H1 (cell line): ENCODE measurements at regions not wholly inside any gene's neighbourhood (a gene's known extent, or its start where the extent isn't known, plus 50 kb on each side); places are given as distances from the start of the nearest gene placed in this dataset.

Experiments used
- CTCF ChIA-PET: fragments of 300-600 bp; sonication (Branson Sonifier 250); formaldehyde crosslinking; loops from one replicate; lab custom pipeline; 2021; ENCODE audit not compliant: partially characterized antibody; lab: Charles Lee
- POLR2A ChIA-PET: fragments of 300-600 bp; sonication (Branson Sonifier 250); formaldehyde crosslinking; loops from one replicate; lab custom pipeline; 2021; ENCODE audit warnings: inconsistent platforms; ENCODE audit not compliant: partially characterized antibody; lab: Charles Lee
- DNase-seq, 2 experiments: peaks; one replicate each; pipeline versions ENCODE4 v3.0.0 to v3.0.0-alpha.2; 2010 to 2022; ENCODE audit warnings: low spot score in 2 of 2, low read depth in 1 of 2, mixed read lengths in 1 of 2
- FAIRE-seq: peaks from 2 replicates; lab custom pipeline; 2011; peaks lifted over from hg19 to GRCh38; lab: Jason Lieb, UNC
- H2AFZ ChIP-seq: 2 replicates; pipeline ENCODE4 v1.8.1; 2012; ENCODE audit warnings: low read length, inconsistent platforms
- H2AK5ac ChIP-seq: 2 replicates; pipeline ENCODE4 v1.6.1; 2013; ENCODE audit warnings: low read depth, low read length
- H2BK120ac ChIP-seq: replicated peaks from 2 replicates; pipeline ENCODE3; 2013; ENCODE audit warnings: low read depth, low read length, inconsistent platforms
- H2BK12ac ChIP-seq: 2 replicates; pipeline ENCODE4 v1.6.1; 2013; ENCODE audit warnings: low read depth, low read length
- H2BK15ac ChIP-seq: 2 replicates; pipeline ENCODE4 v1.6.1; 2013; ENCODE audit warnings: low read length
- H2BK20ac ChIP-seq: 2 replicates; pipeline ENCODE4 v1.6.1; 2013; ENCODE audit warnings: low read length
- H2BK5ac ChIP-seq: 2 replicates; pipeline ENCODE4 v1.6.1; 2013; ENCODE audit warnings: low read depth, low read length
- H3K14ac ChIP-seq: 2 replicates; pipeline ENCODE4 v1.6.1; 2013; ENCODE audit warnings: inconsistent platforms; ENCODE audit not compliant: insufficient read length
- H3K18ac ChIP-seq: 2 replicates; pipeline ENCODE4 v1.6.1; 2013; ENCODE audit warnings: low read length; ENCODE audit errors: extremely low read depth
- H3K23ac ChIP-seq: 2 replicates; pipeline ENCODE4 v1.6.1; 2013; ENCODE audit warnings: inconsistent platforms; ENCODE audit not compliant: insufficient read length
- H3K23me2 ChIP-seq: 2 replicates; pipeline ENCODE4 v1.6.1; 2013; ENCODE audit warnings: low read depth, low read length
- H3K27ac ChIP-seq: 2 replicates; pipeline ENCODE4 v1.6.1; 2011; ENCODE audit warnings: low read depth, low read length, inconsistent platforms
- H3K27me3 ChIP-seq, 4 experiments: replicated peaks in 1 of 4; 1 replicate in 1 of 4; 2 replicates in 3 of 4; pipeline versions ENCODE4 v1.6.1 to v1.8.1; 2011 to 2013; ENCODE audit warnings: low read length in 3 of 4, mild to moderate bottlenecking in 3 of 4, inconsistent platforms in 2 of 4, mixed read lengths in 2 of 4, moderate library complexity in 1 of 4; ENCODE audit not compliant: control insufficient read depth in 3 of 4, insufficient read depth in 3 of 4; ENCODE audit errors: extremely low read depth in 1 of 4
- H3K36me3 ChIP-seq, 4 experiments: 2 replicates each; pipeline versions ENCODE4 v1.6.1 to v1.8.1; 2011 to 2013; ENCODE audit warnings: mild to moderate bottlenecking in 4 of 4, low read length in 3 of 4, moderate library complexity in 2 of 4, control low read depth in 1 of 4, inconsistent platforms in 1 of 4; ENCODE audit not compliant: insufficient read depth in 4 of 4, control insufficient read depth in 2 of 4
- H3K4ac ChIP-seq: replicated peaks from 2 replicates; pipeline ENCODE3; 2013; ENCODE audit warnings: low read length, low read depth, mixed read lengths, inconsistent platforms; ENCODE audit not compliant: insufficient read length
- H3K4me1 ChIP-seq, 4 experiments: replicated peaks in 1 of 4; 1 replicate in 1 of 4; 2 replicates in 3 of 4; pipeline versions ENCODE4 v1.6.1 to v1.8.1; 2011 to 2013; ENCODE audit warnings: low read length in 3 of 4, inconsistent platforms in 2 of 4, mixed read lengths in 1 of 4; ENCODE audit not compliant: insufficient read depth in 4 of 4, control insufficient read depth in 3 of 4
- H3K4me2 ChIP-seq, 2 experiments: 2 replicates each; pipeline versions ENCODE4 v1.6.1 to v1.8.1; 2011 to 2013; ENCODE audit warnings: low read depth in 2 of 2, low read length in 2 of 2, control low read depth in 1 of 2, inconsistent platforms in 1 of 2, mild to moderate bottlenecking in 1 of 2; ENCODE audit not compliant: insufficient read depth in 1 of 2
- H3K4me3 ChIP-seq, 4 experiments: fragments of 200-600, 300-600 bp in 1 of 4; sonication (generic), shearing (Covaris generic), sonication (Bioruptor Twin) in 1 of 4; 2 replicates each; pipeline versions ENCODE4 v1.5.1 to v1.8.1; 2011 to 2016; ENCODE audit warnings: low read length in 4 of 4, low read depth in 3 of 4, control low read depth in 2 of 4, inconsistent platforms in 2 of 4, mild to moderate bottlenecking in 2 of 4, mixed read lengths in 1 of 4, moderate library complexity in 1 of 4; ENCODE audit not compliant: insufficient read depth in 2 of 4; ENCODE audit errors: extremely low read depth in 1 of 4
- H3K56ac ChIP-seq: replicated peaks from 2 replicates; pipeline ENCODE3; 2013; ENCODE audit warnings: low read depth, mild to moderate bottlenecking, mixed read lengths, low read length, inconsistent platforms; ENCODE audit not compliant: insufficient read length
- H3K79me1 ChIP-seq: 2 replicates; pipeline ENCODE4 v1.6.1; 2013; ENCODE audit warnings: low read depth, low read length, control low read depth
- H3K79me2 ChIP-seq, 2 experiments: 2 replicates each; pipeline versions ENCODE4 v1.6.1 to v1.8.1; 2012 to 2013; ENCODE audit warnings: low read length in 2 of 2, mild to moderate bottlenecking in 2 of 2, inconsistent platforms in 1 of 2; ENCODE audit not compliant: insufficient read depth in 2 of 2, control insufficient read depth in 1 of 2
- H3K9ac ChIP-seq, 4 experiments: replicated peaks in 1 of 4; 1 replicate in 1 of 4; 2 replicates in 3 of 4; pipeline versions ENCODE4 v1.6.1 to v1.8.1; 2011 to 2013; ENCODE audit warnings: low read depth in 3 of 4, low read length in 3 of 4, control low read depth in 2 of 4, mild to moderate bottlenecking in 2 of 4, moderate library complexity in 2 of 4, inconsistent platforms in 1 of 4; ENCODE audit errors: extremely low read depth in 1 of 4
- H3K9me3 ChIP-seq, 2 experiments: 2 replicates each; pipeline versions ENCODE4 v1.6.1 to v1.8.1; 2012 to 2013; ENCODE audit warnings: mild to moderate bottlenecking in 2 of 2, moderate library complexity in 2 of 2, control low read depth in 1 of 2, inconsistent platforms in 1 of 2, low read depth in 1 of 2, low read length in 1 of 2, mixed read lengths in 1 of 2; ENCODE audit not compliant: insufficient read depth in 2 of 2
- H4K20me1 ChIP-seq, 2 experiments: replicated peaks in 1 of 2; 2 replicates each; pipeline versions ENCODE3 to v1.8.1; 2011 to 2013; ENCODE audit warnings: inconsistent platforms in 2 of 2, low read length in 2 of 2, mild to moderate bottlenecking in 1 of 2; ENCODE audit not compliant: insufficient read depth in 2 of 2, control insufficient read depth in 1 of 2
- H4K5ac ChIP-seq: 2 replicates; pipeline ENCODE4 v1.6.1; 2013; ENCODE audit warnings: low read length, low read depth, mixed read lengths, inconsistent platforms; ENCODE audit not compliant: insufficient read length
- H4K8ac ChIP-seq: 2 replicates; pipeline ENCODE4 v1.8.0; 2013; ENCODE audit warnings: mild to moderate bottlenecking, moderate library complexity, low read length, inconsistent platforms; ENCODE audit not compliant: insufficient read depth; ENCODE audit errors: extremely low read depth
- H4K91ac ChIP-seq: replicated peaks from 2 replicates; pipeline ENCODE3; 2013; ENCODE audit warnings: low read length, mixed read lengths, inconsistent platforms; ENCODE audit not compliant: insufficient read length
- BCL11A ChIP-seq, 2 experiments: IDR thresholded peaks; one replicate each; pipeline ENCODE4 v1.6.1; 2011; ENCODE audit warnings: low read depth in 2 of 2, low read length in 2 of 2, mild to moderate bottlenecking in 2 of 2
- CBX8 ChIP-seq: fragments of 300-800, 300-1000 bp; sonication (generic); IDR thresholded peaks from 2 replicates; pipeline ENCODE4 v1.7.1; 2016; ENCODE audit warnings: low read depth, low read length, borderline replicate concordance
- CEBPB ChIP-seq: IDR thresholded peaks from 2 replicates; pipeline ENCODE4 v1.6.1; 2012; ENCODE audit warnings: low read depth, low read length
- CHD1 ChIP-seq: IDR thresholded peaks from 2 replicates; pipeline ENCODE4 v1.6.1; 2012; ENCODE audit warnings: low read depth, low read length, improper control_type of control experiment
- PHF8 ChIP-seq: fragments of 200-600 bp; sonication (generic); conservative IDR thresholded peaks from 2 replicates; pipeline ENCODE4 v1.7.1; 2012; ENCODE audit warnings: low read depth, mild to moderate bottlenecking, inconsistent platforms, low read length, moderate library complexity
- POLR2A ChIP-seq, 2 experiments: IDR thresholded peaks; 1 replicate in 1 of 2; 2 replicates in 1 of 2; pipeline ENCODE4 v1.6.1; 2011; ENCODE audit warnings: low read depth in 2 of 2, low read length in 2 of 2, mild to moderate bottlenecking in 2 of 2; ENCODE audit errors: control extremely low read depth in 1 of 2
- POLR2AphosphoS5 ChIP-seq: IDR thresholded peaks from 2 replicates; pipeline ENCODE4 v1.6.1; 2011; ENCODE audit warnings: low read depth, low read length
- POU5F1 ChIP-seq: IDR thresholded peaks from 2 replicates; pipeline ENCODE4 v1.6.1; 2011; ENCODE audit warnings: low read depth, mild to moderate bottlenecking, low read length, moderate library complexity
- RBBP5 ChIP-seq: IDR thresholded peaks from 2 replicates; pipeline ENCODE4 v1.7.1; 2012; ENCODE audit warnings: low read depth, mild to moderate bottlenecking, inconsistent platforms, low read length, moderate library complexity, borderline replicate concordance
- RFX5 ChIP-seq: IDR thresholded peaks from 2 replicates; pipeline ENCODE4 v1.6.1; 2011; ENCODE audit warnings: low read depth, low read length, improper control_type of control experiment, borderline replicate concordance
- SIN3A ChIP-seq, 2 experiments: IDR thresholded peaks in 1 of 2; conservative IDR thresholded peaks in 1 of 2; 2 replicates each; pipeline ENCODE4 v1.6.1; 2011 to 2012; ENCODE audit warnings: low read length in 2 of 2, improper control_type of control experiment in 1 of 2, low read depth in 1 of 2, mild to moderate bottlenecking in 1 of 2
- SIX5 ChIP-seq: IDR thresholded peaks from 2 replicates; pipeline ENCODE4 v1.6.1; 2011; ENCODE audit warnings: mild to moderate bottlenecking, low read depth, low read length
- SP4 ChIP-seq: IDR thresholded peaks from 2 replicates; pipeline ENCODE4 v1.6.1; 2012; ENCODE audit warnings: low read length, inconsistent platforms
- TAF1 ChIP-seq: IDR thresholded peaks from 2 replicates; pipeline ENCODE4 v1.6.1; 2011; ENCODE audit warnings: mild to moderate bottlenecking, low read depth, low read length
- WGBS, 2 experiments: shearing (Covaris generic) in 1 of 2; methylation state at CpG; one replicate each; pipeline versions ENCODE4 v1.1.6 to v1.1.7; 2013 to 2015; ENCODE audit warnings: low lambda C conversion rate in 2 of 2, mixed read lengths in 2 of 2, inconsistent platforms in 1 of 2, low coverage in 1 of 2, missing lambda C conversion rate in 1 of 2; ENCODE audit not compliant: insufficient replicate concordance in 2 of 2, insufficient coverage in 1 of 2, insufficient read length in 1 of 2; ENCODE audit errors: extremely low coverage in 1 of 2, missing lambda C conversion rate in 1 of 2; 5-methylcytosine and 5-hydroxymethylcytosine counted together
- TF ChIP-seq, protein P1 (sequence below): IDR thresholded peaks from 2 replicates; pipeline ENCODE4 v1.6.1; 2012; ENCODE audit warnings: inconsistent platforms

- H3K4me3 ChIP-seq = no peak overlapping the region
- no peaks in the 10 kb centered on the region for H3K79me1 ChIP-seq
- no peak overlapping the region for H4K91ac ChIP-seq
- WGBS, 2 experiments = 90% methylated on average over 2 of the region's 2 CpGs; no CpG with 5 or more reads in 1 of the 2 experiments
- peaks cover 0 to 6% (median 2%) of the 10 kb centered on the region in 4 experiments; a peak in 2 of 7 replicates for H3K4me1 ChIP-seq
- no peak overlapping the region for H3K56ac ChIP-seq
- no peak overlapping the region for H2BK5ac ChIP-seq
- no peaks in the 10 kb centered on the region for H4K20me1 ChIP-seq
- H3K9ac ChIP-seq = no peak overlapping the region
- H3K79me2 ChIP-seq = no peaks in the 10 kb centered on the region
- FAIRE-seq (no peak), DNase-seq (no peak)
- H3K18ac ChIP-seq = no peak overlapping the region
- ChIA-PET POLR2A (no interaction called here), CTCF (interaction anchor here (0.8 to 1.9 kb wide), 5 partner anchors 8 to 21 kb away, joined by 3 to 7 read pairs (median 4); no protein-coding TSS in a partner anchor)
- no peak overlapping the region for H2BK20ac ChIP-seq
- H3K23me2 ChIP-seq = no peaks in the 10 kb centered on the region
- no peaks in the 10 kb centered on the region for H3K36me3 ChIP-seq
- H3K14ac ChIP-seq = no peak overlapping the region
- H3K23ac ChIP-seq = no peak overlapping the region
- no peak overlapping the region for H2BK15ac ChIP-seq
- H3K27me3 ChIP-seq = no peaks in the 10 kb centered on the region
- H2AFZ ChIP-seq = no peak overlapping the region
- H4K8ac ChIP-seq = no peak overlapping the region
- H3K4me2 ChIP-seq = no peak overlapping the region
- H3K9me3 ChIP-seq = no peaks in the 10 kb centered on the region
- H2BK12ac ChIP-seq = no peak overlapping the region
- no peak overlapping the region for H4K5ac ChIP-seq
- H2BK120ac ChIP-seq = no peak overlapping the region
- no peak overlapping the region for H2AK5ac ChIP-seq
- H3K4ac ChIP-seq = no peak overlapping the region
- no peak overlapping the region for H3K27ac ChIP-seq
- TF ChIP-seq CBX8 = no peak
- TF ChIP-seq POU5F1 = no peak
- TF ChIP-seq SP4 = no peak
- no peak for TF ChIP-seq SIX5
- no peak for TF ChIP-seq CEBPB
- TF ChIP-seq POLR2A (IDR thresholded peaks at IDR 0.05; ENCODE audit: control extremely low read depth in 1 of 2, low read depth in 2 of 2, low read length in 2 of 2) = no peak
- no peak for TF ChIP-seq BCL11A (IDR thresholded peaks at IDR 0.05; ENCODE audit: low read depth in 2 of 2, low read length in 2 of 2)
- TF ChIP-seq RFX5 = no peak
- TF ChIP-seq CHD1 = no peak
- TF ChIP-seq POLR2AphosphoS5 = no peak
- TF ChIP-seq SIN3A (conservative IDR thresholded peaks at IDR 0.05 in 1 of 2, IDR thresholded peaks at IDR 0.05 in 1 of 2; ENCODE audit: low read depth in 1 of 2, low read length in 2 of 2) = no peak
- no peak for TF ChIP-seq PHF8
- TF ChIP-seq, protein P1, sequence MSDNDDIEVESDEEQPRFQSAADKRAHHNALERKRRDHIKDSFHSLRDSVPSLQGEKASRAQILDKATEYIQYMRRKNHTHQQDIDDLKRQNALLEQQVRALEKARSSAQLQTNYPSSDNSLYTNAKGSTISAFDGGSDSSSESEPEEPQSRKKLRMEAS = no peak
- no peak for TF ChIP-seq RBBP5
- no peak for TF ChIP-seq TAF1
Observed at GRCh38 chr11:11779975-11780374, 61.8 kb upstream of the USP47 start.
